GM12875 (cell line): ENCODE measurements at regions not wholly inside any gene's neighbourhood (a gene's known extent, or its start where the extent isn't known, plus 50 kb on each side); places are given as distances from the start of the nearest gene placed in this dataset.
"Not testable (repeated sequence)": the region's sequence is repeated elsewhere in the genome, so short reads cannot be mapped to it uniquely, and the experiment has no call there.

Source experiments
- H3K4me3 ChIP-seq: one replicate; pipeline ENCODE4 v1.5.1; 2011; ENCODE audit warnings: low read depth, low read length, control low read depth
- TF ChIP-seq, protein P1 (sequence below): IDR thresholded peaks from 2 replicates; pipeline ENCODE4 v1.5.1; 2011; ENCODE audit warnings: low read depth, mild to moderate bottlenecking, control low read depth, inconsistent platforms, low read length, moderate library complexity, borderline replicate concordance; ENCODE audit not compliant: insufficient read depth

DNA sequence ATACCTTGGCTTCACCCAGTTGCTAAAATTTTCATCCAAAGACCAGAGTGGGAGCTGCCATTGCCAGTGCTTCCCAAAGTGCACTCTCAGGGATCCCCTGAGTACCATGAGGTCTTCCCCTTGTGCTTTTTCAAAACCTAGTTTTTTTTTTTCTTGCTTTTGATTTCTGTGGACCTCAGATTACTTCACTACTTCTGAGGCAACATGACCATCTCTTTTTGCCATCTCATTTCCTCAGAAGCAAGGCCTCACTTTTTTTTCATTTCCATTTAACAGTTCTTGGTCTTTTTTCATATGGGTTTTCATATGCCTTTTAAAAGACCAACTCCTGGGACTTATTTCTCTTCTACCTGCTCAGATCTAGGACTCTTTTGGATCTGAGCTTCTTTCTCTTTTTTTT, 64.1 kb upstream of the MMS22L start:
- TF ChIP-seq, protein P1, sequence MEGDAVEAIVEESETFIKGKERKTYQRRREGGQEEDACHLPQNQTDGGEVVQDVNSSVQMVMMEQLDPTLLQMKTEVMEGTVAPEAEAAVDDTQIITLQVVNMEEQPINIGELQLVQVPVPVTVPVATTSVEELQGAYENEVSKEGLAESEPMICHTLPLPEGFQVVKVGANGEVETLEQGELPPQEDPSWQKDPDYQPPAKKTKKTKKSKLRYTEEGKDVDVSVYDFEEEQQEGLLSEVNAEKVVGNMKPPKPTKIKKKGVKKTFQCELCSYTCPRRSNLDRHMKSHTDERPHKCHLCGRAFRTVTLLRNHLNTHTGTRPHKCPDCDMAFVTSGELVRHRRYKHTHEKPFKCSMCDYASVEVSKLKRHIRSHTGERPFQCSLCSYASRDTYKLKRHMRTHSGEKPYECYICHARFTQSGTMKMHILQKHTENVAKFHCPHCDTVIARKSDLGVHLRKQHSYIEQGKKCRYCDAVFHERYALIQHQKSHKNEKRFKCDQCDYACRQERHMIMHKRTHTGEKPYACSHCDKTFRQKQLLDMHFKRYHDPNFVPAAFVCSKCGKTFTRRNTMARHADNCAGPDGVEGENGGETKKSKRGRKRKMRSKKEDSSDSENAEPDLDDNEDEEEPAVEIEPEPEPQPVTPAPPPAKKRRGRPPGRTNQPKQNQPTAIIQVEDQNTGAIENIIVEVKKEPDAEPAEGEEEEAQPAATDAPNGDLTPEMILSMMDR, result no peak
- H3K4me3 ChIP-seq, result no peak overlapping the region

DNA sequence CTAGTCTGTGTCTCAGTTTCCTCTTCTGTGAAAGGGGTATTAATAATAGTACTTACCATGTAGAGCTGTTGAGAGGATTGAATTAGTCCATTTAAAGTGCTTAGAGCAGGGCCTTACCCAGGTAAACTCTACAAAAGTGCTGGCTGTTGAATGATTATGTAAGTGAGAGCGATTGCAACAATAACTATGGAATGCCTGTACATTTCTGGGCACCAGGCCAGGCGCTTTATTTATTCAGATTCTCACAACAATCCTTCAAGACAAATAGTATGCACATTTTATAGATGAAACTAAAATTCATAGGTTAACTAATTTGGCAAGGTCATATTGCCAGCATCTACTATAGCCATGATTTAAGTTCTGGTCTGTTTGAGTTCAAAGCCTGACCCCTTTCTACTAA, 78.3 kb upstream of the MMS22L start:
- no peak overlapping the region for H3K4me3 ChIP-seq
- TF ChIP-seq, protein P1, result no peak

DNA sequence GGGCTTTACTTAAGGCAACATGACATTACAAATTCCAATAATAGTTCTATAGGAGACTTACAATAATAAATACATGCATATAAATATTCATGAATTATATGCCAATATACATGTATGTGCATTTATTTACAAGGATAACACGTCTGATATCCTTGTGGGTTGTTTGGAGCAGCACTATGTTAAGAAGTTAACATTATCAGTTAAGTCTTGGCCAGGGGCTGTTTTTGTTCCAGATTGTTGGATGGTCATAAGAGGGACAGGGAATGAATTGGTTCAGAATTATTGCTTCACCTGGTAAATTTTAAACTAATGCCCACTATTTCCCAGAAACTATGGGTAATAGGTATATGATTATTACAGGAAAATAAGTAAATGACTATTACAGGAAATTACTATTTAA, 81.3 kb upstream of the MMS22L start:
- H3K4me3 ChIP-seq, result no peak overlapping the region
- TF ChIP-seq, protein P1, result no peak

DNA sequence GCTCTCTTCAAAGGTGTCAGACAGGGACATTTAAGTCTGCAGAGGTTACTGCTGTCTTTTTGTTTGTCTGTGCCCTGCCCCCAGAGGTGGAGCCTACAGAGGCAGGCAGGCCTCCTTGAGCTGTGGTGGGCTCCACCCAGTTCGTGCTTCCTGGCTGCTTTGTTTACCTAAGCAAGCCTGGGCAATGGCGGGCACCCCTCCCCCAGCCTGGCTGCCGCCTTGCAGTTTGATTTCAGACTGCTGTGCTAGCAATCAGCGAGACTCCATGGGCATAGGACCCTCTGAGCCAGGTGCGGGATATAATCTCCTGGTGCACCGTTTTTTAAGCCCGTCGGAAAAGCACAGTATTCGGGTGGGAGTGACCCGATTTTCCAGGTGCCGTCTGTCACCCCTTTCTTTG, 99.1 kb upstream of the MMS22L start:
- not testable (repeated sequence) for H3K4me3 ChIP-seq

DNA sequence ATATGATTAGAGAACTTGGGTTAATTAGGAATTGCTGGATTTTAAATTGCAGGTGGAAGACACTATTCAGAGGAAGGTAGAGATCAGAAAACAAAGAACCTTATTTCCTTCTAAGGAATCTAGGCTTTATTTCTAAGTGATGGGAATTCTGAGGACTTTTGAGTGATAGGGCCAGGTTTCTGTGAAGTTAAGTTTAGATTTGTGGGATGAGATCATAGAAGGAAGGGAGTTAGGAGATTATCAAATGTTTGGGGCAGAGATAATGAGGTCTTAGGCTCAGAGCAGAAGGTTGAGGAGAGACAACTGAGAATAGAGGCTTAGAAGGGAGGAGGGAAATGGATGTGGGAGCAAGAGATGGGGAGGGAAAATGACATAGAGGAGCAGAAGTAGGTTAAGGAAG, 109.7 kb upstream of the MMS22L start:
- TF ChIP-seq, protein P1, result no peak
- H3K4me3 ChIP-seq, result no peak overlapping the region

DNA sequence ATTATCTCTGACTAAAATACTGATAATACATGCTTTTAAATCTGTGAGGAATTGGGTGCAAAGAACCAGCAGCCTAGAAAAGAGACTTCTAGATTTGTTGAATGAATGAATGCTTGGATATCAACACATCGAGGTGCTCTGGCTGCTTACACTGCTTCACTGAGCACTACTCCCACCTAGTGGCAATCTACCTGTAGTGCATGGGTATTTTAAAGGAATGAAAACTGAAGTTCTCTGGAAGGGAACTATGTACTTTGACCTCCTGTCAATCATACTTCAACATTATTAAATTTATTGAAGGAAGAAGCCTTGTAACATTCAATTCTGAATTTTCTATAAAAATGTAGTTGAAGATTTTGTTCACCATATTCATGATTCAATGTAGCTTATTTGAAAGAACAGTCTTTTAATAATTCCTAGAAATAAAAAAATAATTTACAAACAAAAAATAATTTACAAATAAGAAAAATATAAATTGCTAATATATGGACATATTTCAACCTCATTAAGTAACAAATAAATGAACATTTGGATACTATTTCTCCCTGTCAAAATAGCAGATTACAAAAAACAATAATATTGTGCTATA, 111.2 kb upstream of the MMS22L start:
- no peak overlapping the region for H3K4me3 ChIP-seq
- TF ChIP-seq, protein P1, result peak; percentile 63

DNA sequence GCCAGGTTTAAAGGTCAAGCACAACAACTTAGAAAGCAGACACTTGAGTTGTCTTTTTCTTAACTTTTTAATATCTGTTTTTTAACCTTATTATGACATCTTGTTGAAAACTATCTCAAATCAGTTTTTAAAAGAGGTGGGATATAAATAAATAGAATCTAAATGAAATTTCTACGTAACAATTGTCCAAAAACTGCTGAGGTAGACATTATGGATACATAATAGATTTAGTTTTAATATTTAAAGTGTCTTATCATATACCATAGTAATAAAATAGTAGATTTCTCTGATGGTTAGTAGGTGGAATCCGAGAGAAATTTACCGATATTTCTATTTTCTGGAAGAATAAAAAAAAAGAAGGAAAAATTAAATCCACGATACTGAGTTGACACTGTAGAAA, 113.9 kb upstream of the MMS22L start:
- TF ChIP-seq, protein P1, result no peak
- no peak overlapping the region for H3K4me3 ChIP-seq

- no peak overlapping the region for H3K4me3 ChIP-seq
- TF ChIP-seq, protein P1, result no peak
Measured at GRCh38 chr6:97399208-97399607, 116.2 kb upstream of the MMS22L start.
